ENCODE measurements at regions not wholly inside any gene's neighbourhood (a gene's known extent, or its start where the extent isn't known, plus 50 kb on each side); places are given as distances from the start of the nearest gene placed in this dataset.

DNA sequence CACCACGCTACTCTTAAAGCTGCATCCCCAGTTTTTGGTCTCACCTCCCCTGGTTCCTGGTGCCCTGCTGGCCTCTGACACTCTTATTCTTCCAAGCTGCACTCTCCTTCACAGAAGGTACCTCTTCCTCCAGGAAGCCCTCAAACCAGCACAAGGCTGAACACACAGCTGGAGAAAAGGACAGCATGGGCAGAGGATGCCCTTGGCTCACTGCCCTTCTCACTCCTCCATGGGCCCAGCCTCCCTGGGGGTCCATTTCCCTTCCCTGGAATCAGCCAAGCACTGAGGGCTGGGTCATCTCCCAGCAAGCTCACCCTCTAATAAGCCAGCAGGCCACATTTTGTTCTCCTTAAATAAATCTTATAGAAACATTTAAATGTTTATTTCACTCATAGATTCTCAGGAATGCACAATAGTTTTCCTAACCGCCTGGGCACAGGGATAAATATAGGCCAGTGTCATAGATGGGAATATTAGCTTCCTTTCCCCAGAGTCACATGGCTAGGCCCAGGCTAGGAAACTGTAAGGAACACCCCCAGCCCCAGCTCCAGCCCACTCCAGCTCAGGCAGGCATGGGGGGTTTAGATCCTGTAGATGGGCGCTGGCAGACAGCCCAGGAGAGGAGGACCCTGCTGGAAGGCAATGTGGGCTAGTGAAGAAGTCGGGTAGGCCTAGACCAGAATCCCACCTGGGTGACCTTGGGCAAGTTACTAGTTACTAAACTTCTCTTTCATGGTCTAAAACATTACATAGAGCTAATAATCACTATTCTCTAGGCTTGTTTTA lies 51.5 kb downstream of the IRAG1 start:
- FAIRE-seq (no peak), DNase-seq (ENCODE audit: insufficient read length, low spot score) (no peak)
- TF ChIP-seq POLR2A (IDR thresholded peaks at IDR 0.05; ENCODE audit: low read depth, low read length): no peak

DNA sequence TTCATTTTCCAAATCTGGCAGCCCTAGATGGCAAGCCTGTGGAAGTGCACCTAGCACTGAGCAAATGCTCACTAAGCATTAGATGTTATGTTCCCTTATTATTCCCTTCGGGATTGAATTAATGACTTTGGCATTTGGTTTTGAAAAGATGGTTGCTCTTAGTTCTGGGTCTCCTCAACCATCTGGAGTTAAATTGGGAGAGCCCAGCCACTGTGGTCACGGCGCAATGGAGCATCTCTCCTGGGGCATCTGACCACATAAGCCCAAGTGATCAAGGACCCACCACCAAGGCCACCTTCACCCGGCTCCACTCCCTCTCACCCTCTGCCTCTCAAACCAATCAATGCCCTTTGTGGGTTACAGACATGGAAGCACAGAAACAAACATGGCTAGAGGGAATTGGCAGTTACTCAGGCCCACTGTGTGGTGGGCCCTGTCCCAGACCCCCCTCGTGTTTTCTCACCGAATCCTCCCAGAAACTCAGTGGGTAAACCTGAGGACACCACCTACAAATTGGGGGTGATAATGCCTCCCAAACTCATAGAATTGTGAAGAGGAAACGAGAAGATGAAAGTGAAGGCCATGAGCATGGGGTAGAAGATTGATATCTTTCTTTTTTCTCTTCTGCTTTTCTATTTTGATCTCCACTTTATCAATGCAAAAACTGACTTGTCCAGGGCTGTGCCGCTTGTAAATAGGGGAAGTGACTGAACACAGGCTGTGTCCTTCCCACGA lies 52.2 kb downstream of the IRAG1 start:
- FAIRE-seq (no peak), DNase-seq (ENCODE audit: insufficient read length, low spot score) (no peak)
- TF ChIP-seq POLR2A (IDR thresholded peaks at IDR 0.05; ENCODE audit: low read depth, low read length): no peak

DNA sequence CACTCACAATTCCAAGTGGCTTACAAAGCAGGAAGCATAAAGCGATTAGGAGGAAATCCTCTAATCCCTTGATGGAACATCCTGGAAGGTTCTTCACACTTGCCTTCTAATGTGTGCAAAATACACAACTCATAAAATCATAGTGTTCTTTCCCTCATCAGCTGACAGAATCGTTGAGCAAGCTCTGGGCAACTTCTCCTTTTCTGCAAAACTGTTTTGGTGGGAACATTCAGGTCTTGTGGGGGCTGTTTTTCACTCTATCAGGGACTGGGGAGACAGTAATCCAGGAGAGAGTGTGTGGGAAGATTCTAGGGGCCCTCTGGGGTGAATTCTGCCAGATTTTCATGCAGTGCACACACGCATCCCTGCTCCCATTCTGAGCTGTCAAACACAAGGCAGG lies 53.2 kb downstream of the IRAG1 start:
- FAIRE-seq (no peak), DNase-seq (ENCODE audit: insufficient read length, low spot score) (no peak)
- no peak for TF ChIP-seq POLR2A (IDR thresholded peaks at IDR 0.05; ENCODE audit: low read depth, low read length)

DNA sequence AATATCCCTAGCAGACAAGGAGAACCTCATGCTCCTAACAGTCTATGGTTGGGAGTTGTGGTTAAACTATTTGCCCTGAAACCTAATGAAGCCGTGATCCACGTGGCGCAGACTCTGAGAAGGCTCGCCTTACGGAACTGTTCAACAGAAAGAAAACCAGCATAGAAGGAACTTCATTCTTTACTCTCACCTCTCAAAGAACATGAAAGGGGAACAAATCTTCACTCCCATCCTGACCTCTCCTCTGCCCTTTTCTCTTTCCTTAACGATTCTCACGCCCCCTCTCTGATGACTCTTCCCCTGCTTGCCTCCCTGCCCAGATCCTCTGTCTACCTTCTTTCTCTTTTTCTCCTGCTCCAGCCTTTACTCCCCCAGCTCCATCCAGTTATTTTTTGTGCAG lies 54.2 kb downstream of the IRAG1 start:
- FAIRE-seq (no peak), DNase-seq (ENCODE audit: insufficient read length, low spot score) (no peak)
- TF ChIP-seq POLR2A (IDR thresholded peaks at IDR 0.05; ENCODE audit: low read depth, low read length): no peak

DNA sequence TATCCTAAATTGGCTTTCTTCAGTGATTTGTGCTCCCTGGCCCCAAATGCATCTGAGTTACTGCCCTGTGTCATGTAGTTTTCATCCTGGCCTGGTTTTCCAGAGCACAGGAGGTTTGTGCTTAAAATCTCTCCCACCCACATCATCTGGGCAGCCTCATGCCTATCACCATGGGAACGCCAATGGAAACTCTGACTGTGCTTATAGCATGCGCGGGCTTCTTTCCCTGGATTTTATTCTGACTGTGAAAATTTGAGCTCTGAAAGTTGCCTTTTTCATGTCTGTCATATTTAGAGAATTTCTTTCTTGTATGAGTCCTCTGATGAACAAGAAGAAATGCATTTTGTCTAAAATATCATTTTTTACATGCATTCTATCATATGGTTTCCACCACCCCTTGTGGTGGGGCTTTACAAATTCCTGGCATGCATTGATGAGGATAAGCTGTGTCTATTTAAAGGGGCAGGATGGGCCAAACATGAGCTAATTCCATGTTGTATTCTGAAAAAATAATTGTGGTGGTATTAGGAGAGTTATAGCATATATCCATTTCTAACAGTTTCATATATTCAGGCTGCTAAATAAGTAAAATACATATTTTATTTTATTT lies 55.1 kb downstream of the IRAG1 start:
- no peak for FAIRE-seq

DNA sequence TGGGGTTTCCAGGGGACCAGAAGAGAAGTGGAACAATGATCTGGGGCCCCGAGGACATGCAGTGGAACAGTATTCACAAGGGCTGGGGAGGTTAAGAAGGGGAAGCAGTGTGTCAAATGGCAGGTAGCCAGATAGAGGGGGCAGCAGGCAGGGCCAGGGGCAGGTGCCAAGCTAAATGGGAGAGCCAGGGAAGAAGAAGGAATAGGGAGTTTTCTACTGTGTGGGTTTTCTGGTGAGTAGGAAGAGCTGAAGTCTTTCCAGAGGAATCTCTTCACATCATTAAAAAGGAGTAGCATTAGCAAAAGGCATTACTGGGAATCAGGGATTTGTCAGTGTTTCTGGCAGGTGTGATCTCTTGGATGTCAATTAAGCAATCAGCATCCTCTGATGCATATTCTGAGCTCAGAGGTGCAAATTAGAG lies 55.8 kb downstream of the IRAG1 start:
- TF ChIP-seq POLR2A (IDR thresholded peaks at IDR 0.05; ENCODE audit: low read depth, low read length): no peak
- no peak for DNase-seq (ENCODE audit: insufficient read length, low spot score)
- no peak for FAIRE-seq

More for the DNA sequence above, 55.1 kb downstream of the IRAG1 start:
- DNase-seq (ENCODE audit: insufficient read length, low spot score): no peak
- TF ChIP-seq POLR2A (IDR thresholded peaks at IDR 0.05; ENCODE audit: low read depth, low read length): no peak

DNA sequence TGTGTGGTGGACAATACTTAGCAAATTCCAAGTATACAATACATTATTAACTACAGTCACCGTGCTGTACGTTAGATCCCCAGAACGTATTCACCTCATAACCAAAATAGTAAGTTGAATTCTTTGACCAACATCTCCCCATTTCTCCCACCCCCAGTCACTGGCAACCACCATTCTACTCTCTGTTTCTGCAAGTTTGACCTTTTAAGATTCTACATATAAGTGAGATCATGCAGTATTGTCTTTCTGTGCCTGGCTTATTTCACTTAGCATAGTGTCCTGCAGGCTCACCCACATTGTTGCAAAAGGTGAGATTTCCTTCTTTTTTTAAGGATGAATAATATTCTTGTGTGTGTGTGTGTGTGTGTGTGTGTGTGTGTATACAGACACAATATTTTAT lies 59.1 kb downstream of the IRAG1 start:
- TF ChIP-seq POLR2A (IDR thresholded peaks at IDR 0.05; ENCODE audit: low read depth, low read length): no peak
- FAIRE-seq (no peak), DNase-seq (ENCODE audit: insufficient read length, low spot score) (no peak)

DNA sequence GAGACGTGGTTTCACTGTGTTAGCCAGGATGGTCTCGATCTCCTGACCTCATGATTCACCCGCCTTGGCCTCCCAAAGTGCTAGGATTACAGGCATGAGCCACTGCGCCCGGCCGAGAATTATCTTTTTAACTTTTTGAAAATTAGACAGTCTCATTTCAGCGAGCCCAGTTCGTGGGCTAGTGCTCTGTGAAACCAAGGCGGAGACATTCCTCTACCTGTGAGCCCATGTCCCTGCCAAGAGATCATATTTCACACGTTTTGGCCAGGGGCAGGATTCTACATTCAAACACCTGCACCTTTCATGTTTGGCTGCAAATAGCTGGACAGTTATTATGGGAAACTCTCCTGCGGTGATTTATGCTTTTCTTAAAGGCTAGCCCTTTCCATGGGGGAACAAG lies 60.3 kb downstream of the IRAG1 start:
- no peak for FAIRE-seq
- DNase-seq (ENCODE audit: insufficient read length, low spot score): no peak
- no peak for TF ChIP-seq POLR2A (IDR thresholded peaks at IDR 0.05; ENCODE audit: low read depth, low read length)

DNA sequence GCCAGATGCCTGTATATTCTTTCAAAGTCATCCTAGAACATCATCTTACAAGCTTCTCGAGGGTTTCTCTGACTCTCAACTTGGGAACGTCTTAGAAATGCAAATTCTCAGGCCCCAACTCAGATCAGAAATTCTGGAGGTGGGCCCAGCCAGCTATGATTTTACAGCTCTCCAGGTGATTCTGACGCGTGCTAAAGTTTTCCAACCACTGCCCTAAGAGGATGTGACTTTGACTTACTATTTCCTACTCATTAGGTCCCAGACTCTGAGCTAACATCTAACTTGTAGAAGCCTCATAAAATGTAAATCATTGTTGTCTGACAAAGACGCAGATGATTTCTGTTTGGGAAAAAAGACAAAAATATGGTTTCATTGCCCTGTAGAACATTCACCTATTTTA lies 61.1 kb downstream of the IRAG1 start:
- TF ChIP-seq POLR2A (IDR thresholded peaks at IDR 0.05; ENCODE audit: low read depth, low read length): no peak
- no peak for FAIRE-seq
- DNase-seq (ENCODE audit: insufficient read length, low spot score): no peak

DNA sequence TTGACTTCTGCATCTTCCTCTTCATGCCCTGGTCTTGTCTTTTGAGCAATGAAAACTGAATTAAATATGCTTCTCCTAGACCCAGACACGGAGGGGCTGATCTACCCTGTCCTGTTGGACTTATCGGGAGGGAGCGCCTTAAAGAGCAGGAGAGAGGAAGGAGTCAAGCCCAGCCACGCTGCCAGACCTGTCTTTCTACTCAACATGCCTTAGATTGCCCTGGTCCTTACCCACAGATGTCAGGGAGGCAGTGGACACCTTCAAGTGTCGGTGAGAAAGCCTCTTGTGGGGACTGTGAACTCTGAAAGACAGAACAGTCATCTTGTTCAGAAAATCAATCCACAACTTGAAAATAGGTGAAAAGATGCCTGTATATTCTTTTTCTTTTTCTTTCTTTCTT lies 61.8 kb downstream of the IRAG1 start:
- TF ChIP-seq POLR2A (IDR thresholded peaks at IDR 0.05; ENCODE audit: low read depth, low read length): no peak
- FAIRE-seq (no peak), DNase-seq (ENCODE audit: insufficient read length, low spot score) (no peak)

DNA sequence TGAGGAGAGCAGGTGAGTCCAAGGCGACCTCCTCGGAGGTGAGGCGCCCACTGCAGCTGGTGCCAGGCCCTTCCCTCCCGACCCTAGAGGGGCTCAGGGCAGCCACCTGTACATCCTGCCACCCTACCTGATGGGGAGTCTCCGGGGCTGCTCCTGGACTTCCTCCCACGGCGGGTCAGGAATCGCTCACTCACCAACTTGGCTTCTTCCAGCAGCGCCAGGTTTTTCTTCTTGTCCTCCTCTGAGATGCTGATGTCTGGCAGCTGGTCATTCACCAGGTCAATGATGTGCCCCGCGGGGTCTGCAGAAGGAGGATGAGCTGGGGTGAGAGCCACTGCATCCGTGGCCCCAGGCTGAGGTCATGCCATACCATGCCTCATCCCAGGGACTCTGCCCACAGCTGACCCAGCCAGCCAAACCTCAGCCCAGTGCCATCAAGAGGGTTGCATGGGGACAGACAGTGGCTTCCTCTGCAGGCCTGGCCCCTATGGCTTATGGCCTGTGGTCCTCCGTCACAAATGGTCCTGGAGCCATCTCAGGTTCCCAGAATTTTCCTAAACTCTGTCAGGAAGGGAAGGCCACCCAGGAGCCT lies 61.0 kb upstream of the LYVE1 start:
- DNase-seq (ENCODE audit: insufficient read length, low spot score) (no peak), FAIRE-seq (no peak)
- TF ChIP-seq POLR2A (IDR thresholded peaks at IDR 0.05; ENCODE audit: low read depth, low read length): no peak

DNA sequence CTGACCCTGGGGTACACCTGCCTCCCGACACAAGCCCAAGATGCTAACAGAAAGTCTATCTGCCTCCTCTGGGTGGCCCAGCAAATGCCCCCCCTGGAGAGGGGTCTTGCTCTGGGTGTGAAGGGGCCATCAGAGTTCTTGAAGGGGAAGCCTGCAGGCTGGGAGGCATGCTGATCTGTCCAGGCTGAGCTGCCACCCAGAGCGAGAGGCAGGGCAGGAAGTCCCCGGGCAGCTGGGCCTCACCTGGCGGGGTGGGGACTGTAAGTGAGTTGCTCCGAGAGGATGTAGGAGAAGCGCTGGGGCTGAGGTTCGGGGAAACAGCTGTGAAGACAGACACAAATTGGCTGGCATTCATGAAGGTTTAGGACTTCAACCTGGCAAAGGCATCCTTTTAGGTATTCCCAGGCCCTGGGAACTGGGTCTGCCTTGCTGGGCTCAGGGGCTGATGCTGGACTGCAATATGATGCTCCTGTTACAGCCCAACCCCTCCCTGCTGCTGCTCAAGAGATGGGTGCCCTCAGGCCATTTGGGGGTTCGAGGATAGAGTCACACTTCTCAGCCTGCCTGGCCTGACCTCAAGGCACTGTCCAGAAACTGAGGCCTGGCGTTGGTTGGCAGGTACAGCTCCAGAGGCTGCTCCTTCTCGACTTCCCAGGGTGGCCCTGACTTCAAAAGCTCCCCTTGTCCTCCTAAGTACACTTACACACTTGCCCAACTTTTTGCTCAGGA lies 60.2 kb upstream of the LYVE1 start:
- no peak for FAIRE-seq
- no peak for DNase-seq (ENCODE audit: insufficient read length, low spot score)
- no peak for TF ChIP-seq POLR2A (IDR thresholded peaks at IDR 0.05; ENCODE audit: low read depth, low read length)

DNA sequence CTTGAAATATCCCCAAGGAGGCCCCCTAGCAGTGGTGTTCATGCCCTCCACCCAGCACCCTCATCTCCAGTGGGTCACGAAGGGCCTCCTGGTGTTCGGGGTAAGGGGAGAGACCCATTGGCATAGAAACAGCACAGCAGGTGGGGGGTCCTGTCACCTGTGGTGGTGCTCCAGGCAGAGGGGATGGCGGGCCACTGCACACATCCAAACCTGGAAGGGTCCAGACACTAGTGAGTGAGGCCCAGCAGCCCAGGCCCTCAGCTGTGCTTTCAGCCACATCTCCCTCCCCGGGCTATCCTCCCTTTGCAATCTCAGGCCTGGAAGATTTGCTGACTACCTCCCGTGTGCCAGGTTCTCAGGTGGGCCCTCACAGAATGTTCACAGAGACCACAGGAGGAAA lies 59.4 kb upstream of the LYVE1 start:
- no peak for FAIRE-seq

DNA sequence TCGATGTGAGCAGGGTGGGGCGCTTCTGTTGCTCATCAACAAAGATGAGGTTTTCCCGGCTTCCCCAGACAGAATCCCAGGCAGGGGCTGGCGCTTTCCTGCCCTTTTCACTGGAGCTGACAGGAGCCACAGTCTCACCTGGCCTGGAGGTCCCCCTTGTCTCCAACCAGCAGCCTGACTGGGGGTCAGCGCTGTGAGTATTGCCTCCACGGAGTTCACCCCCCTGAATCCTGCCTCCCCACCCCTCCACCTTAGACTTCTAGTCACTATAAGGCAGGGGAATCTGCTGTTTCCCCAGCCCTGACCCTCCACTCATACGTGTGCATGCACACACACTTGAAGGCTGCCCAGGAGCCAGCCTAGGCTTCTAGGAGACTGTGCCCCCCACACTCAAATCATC lies 58.8 kb upstream of the LYVE1 start:
- DNase-seq (ENCODE audit: insufficient read length, low spot score) (no peak), FAIRE-seq (no peak)
- no peak for TF ChIP-seq POLR2A (IDR thresholded peaks at IDR 0.05; ENCODE audit: low read depth, low read length)

More for the DNA sequence above, 59.4 kb upstream of the LYVE1 start:
- TF ChIP-seq POLR2A (IDR thresholded peaks at IDR 0.05; ENCODE audit: low read depth, low read length): no peak
- DNase-seq (ENCODE audit: insufficient read length, low spot score): no peak
